COLO829 (cell line): ENCODE measurements at regions not wholly inside any gene's neighbourhood (a gene's known extent, or its start where the extent isn't known, plus 50 kb on each side); places are given as distances from the start of the nearest gene placed in this dataset.

ENCODE experiments used
- DNase-seq: peaks from one replicate; pipeline ENCODE4 v3.0.0; 2012; ENCODE audit warnings: low spot score

GRCh38 chr18:34594266-34594665 lies 115.8 kb upstream of the DTNA start:
- DNase-seq = no peak

- no peak for DNase-seq
Measured at GRCh38 chr18:34595690-34596089, 114.4 kb upstream of the DTNA start.

GRCh38 chr18:34598120-34598635 lies 111.9 kb upstream of the DTNA start:
- no peak for DNase-seq

GRCh38 chr18:34600158-34600557 lies 109.9 kb upstream of the DTNA start:
- DNase-seq = no peak

- no peak for DNase-seq
Measured at GRCh38 chr18:34600874-34601656, 109.0 kb upstream of the DTNA start.

- no peak for DNase-seq
Measured at GRCh38 chr18:34604591-34604990, 105.5 kb upstream of the DTNA start.

- DNase-seq = no peak
Measured at GRCh38 chr18:34606851-34607250, 103.2 kb upstream of the DTNA start.

GRCh38 chr18:34608064-34608463 lies 102.0 kb upstream of the DTNA start:
- no peak for DNase-seq

GRCh38 chr18:34609986-34610648 lies 100.0 kb upstream of the DTNA start:
- DNase-seq = no peak

GRCh38 chr18:34611904-34612303 lies 98.2 kb upstream of the DTNA start:
- DNase-seq = no peak

GRCh38 chr18:34620258-34620861 lies 89.7 kb upstream of the DTNA start:
- DNase-seq = no peak

- no peak for DNase-seq
Measured at GRCh38 chr18:34623557-34623956, 86.5 kb upstream of the DTNA start.

GRCh38 chr18:34624551-34624950 lies 85.5 kb upstream of the DTNA start:
- DNase-seq = no peak

GRCh38 chr18:34626404-34627136 lies 83.5 kb upstream of the DTNA start:
- no peak for DNase-seq

GRCh38 chr18:34627137-34627920 lies 82.8 kb upstream of the DTNA start:
- DNase-seq = no peak

- DNase-seq = no peak
Measured at GRCh38 chr18:34631093-34631966, 78.8 kb upstream of the DTNA start.

GRCh38 chr18:34632321-34632720 lies 77.8 kb upstream of the DTNA start:
- DNase-seq = no peak

- no peak for DNase-seq
Measured at GRCh38 chr18:34633368-34633767, 76.7 kb upstream of the DTNA start.

- DNase-seq = no peak
Measured at GRCh38 chr18:34637094-34637801, 72.8 kb upstream of the DTNA start.

GRCh38 chr18:34639687-34640086 lies 70.4 kb upstream of the DTNA start:
- DNase-seq = no peak
